Upper lobe of left lung (tissue), 4 donors: ENCODE measurements at regions not wholly inside any gene's neighbourhood (a gene's known extent, or its start where the extent isn't known, plus 50 kb on each side); places are given as distances from the start of the nearest gene placed in this dataset.

Source experiments
- CTCF ChIP-seq, 6 experiments: fragments of 450-650 bp in 4 of 6; fragments of 200-600 bp in 2 of 6; sonication (generic) in 2 of 6; IDR thresholded peaks; one replicate each; pipeline ENCODE4 v1.5.1; 2016 to 2019; ENCODE audit warnings: antibody characterized with exemption in 6 of 6
- POLR2A ChIP-seq, 4 donors: fragments of 450-650 bp; IDR thresholded peaks; one replicate each; pipeline ENCODE4 v1.5.1; 2016 to 2017; ENCODE audit warnings: antibody characterized with exemption in 4 of 4, mild to moderate bottlenecking in 2 of 4
- POLR2AphosphoS5 ChIP-seq, 2 donors: sonication (generic); formaldehyde crosslinking; IDR thresholded peaks; one replicate each; pipeline ENCODE4 v1.5.1; 2017; ENCODE audit warnings: antibody characterized with exemption in 2 of 2

- TF ChIP-seq CTCF (IDR thresholded peaks at IDR 0.05) (no peak), POLR2AphosphoS5 (IDR thresholded peaks at IDR 0.05) (no peak), POLR2A (IDR thresholded peaks at IDR 0.05) (no peak)
Observed at GRCh38 chr9:29440449-29440848, 1867.2 kb upstream of the C9orf72 start.
